HG03135 (cell line): ENCODE measurements at regions not wholly inside any gene's neighbourhood (a gene's known extent, or its start where the extent isn't known, plus 50 kb on each side); places are given as distances from the start of the nearest gene placed in this dataset.

Experiments used
- ATAC-seq: cut with Tn5 transposase; IDR thresholded peaks from one replicate; pipeline ENCODE4 v1.9.1; 2021; ENCODE audit warnings: mild to moderate bottlenecking, moderate library complexity; ENCODE audit not compliant: unreplicated experiment

- no peak for ATAC-seq
Observed at GRCh38 chr2:217326238-217327022, 466.6 kb upstream of the TNP1 start.

- ATAC-seq: no peak
Observed at GRCh38 chr2:217325816-217326215, 466.0 kb upstream of the TNP1 start.

GRCh38 chr2:217325251-217325650, 465.4 kb upstream of the TNP1 start:
- no peak for ATAC-seq

- peak; percentile 83 for ATAC-seq
Observed at GRCh38 chr2:217316743-217317142, 456.9 kb upstream of the TNP1 start.

- no peak for ATAC-seq
Observed at GRCh38 chr2:217314021-217314460, 454.2 kb upstream of the TNP1 start.

GRCh38 chr2:217313386-217313785, 453.5 kb upstream of the TNP1 start:
- ATAC-seq: no peak

GRCh38 chr2:217309056-217309455, 449.2 kb upstream of the TNP1 start:
- ATAC-seq: no peak

GRCh38 chr2:217307023-217307422, 447.2 kb upstream of the TNP1 start:
- no peak for ATAC-seq

- no peak for ATAC-seq
Observed at GRCh38 chr2:217305882-217306281, 446.0 kb upstream of the TNP1 start.

GRCh38 chr2:217304582-217304981, 444.7 kb upstream of the TNP1 start:
- ATAC-seq: no peak

- ATAC-seq: no peak
Observed at GRCh38 chr2:217302856-217303255, 443.0 kb upstream of the TNP1 start.

- ATAC-seq: no peak
Observed at GRCh38 chr2:217301142-217301925, 441.5 kb upstream of the TNP1 start.

- ATAC-seq: no peak
Observed at GRCh38 chr2:217299590-217299989, 439.7 kb upstream of the TNP1 start.

- ATAC-seq: no peak
Observed at GRCh38 chr2:217297096-217297495, 437.2 kb upstream of the TNP1 start.

- no peak for ATAC-seq
Observed at GRCh38 chr2:217294818-217295217, 435.0 kb upstream of the TNP1 start.

GRCh38 chr2:217294211-217294610, 434.3 kb upstream of the TNP1 start:
- no peak for ATAC-seq

GRCh38 chr2:217293607-217294006, 433.7 kb upstream of the TNP1 start:
- ATAC-seq: no peak

- no peak for ATAC-seq
Observed at GRCh38 chr2:217293046-217293445, 433.2 kb upstream of the TNP1 start.

- ATAC-seq: no peak
Observed at GRCh38 chr2:217291259-217291658, 431.4 kb upstream of the TNP1 start.

- no peak for ATAC-seq
Observed at GRCh38 chr2:217290467-217290866, 430.6 kb upstream of the TNP1 start.

- ATAC-seq: no peak
Observed at GRCh38 chr2:217289907-217290280, 430.0 kb upstream of the TNP1 start.

GRCh38 chr2:217289177-217289906, 429.5 kb upstream of the TNP1 start:
- no peak for ATAC-seq
